Ishikawa (cell line): ENCODE measurements at regions not wholly inside any gene's neighbourhood (a gene's known extent, or its start where the extent isn't known, plus 50 kb on each side); places are given as distances from the start of the nearest gene placed in this dataset.

Experiments
- MAX ChIP-seq: IDR thresholded peaks from 2 replicates; pipeline ENCODE4 v1.6.1; 2012
- TF ChIP-seq, protein P1 (sequence below): IDR thresholded peaks from 2 replicates; pipeline ENCODE4 v1.6.1; 2012; ENCODE audit warnings: low read depth, mild to moderate bottlenecking

DNA sequence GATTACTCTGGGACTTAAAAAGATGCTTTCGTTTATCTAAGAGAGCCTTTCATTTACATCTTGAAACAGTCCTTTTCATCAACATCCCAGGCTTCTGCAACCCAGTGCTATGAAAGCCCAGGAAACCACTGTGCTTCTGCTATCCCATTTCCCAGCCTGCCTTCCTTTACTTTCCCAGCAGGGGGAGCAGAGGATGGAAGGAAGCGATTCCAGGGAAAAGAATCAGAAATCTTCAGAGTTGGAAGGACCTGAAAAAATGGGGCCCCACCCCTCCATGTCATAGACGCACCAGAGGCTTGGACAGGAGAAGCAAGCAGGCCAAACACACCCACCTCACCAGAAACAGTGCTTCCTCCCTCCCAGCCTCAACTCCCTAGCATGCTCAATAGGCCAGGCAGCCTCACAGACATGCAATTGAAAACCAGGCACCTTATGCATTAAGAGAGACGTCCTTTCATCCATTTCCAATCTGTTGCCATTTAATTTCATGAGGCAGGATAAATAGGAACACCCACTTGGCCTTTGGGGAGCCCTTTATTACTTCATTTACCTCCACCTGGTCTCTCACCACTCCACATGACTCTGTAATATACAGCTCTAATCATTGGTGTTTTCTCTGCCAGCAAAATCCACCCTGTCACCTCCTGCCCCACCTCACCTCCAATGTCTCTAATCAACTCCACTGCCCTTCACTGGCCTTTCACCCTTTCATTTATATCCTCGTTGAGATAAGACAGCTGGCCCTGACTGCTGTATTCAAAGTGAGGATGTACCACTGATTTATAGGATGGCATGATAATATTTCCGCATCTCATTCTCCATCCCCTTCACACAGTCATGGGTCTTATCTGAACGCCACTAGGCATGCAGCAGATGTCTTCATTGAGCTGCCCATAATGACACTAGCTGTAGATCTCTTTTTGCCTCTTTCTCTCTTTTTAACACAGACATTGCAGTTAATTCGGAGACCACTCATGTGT, 583.9 kb downstream of the NTRK3 start:
- TF ChIP-seq, protein P1, sequence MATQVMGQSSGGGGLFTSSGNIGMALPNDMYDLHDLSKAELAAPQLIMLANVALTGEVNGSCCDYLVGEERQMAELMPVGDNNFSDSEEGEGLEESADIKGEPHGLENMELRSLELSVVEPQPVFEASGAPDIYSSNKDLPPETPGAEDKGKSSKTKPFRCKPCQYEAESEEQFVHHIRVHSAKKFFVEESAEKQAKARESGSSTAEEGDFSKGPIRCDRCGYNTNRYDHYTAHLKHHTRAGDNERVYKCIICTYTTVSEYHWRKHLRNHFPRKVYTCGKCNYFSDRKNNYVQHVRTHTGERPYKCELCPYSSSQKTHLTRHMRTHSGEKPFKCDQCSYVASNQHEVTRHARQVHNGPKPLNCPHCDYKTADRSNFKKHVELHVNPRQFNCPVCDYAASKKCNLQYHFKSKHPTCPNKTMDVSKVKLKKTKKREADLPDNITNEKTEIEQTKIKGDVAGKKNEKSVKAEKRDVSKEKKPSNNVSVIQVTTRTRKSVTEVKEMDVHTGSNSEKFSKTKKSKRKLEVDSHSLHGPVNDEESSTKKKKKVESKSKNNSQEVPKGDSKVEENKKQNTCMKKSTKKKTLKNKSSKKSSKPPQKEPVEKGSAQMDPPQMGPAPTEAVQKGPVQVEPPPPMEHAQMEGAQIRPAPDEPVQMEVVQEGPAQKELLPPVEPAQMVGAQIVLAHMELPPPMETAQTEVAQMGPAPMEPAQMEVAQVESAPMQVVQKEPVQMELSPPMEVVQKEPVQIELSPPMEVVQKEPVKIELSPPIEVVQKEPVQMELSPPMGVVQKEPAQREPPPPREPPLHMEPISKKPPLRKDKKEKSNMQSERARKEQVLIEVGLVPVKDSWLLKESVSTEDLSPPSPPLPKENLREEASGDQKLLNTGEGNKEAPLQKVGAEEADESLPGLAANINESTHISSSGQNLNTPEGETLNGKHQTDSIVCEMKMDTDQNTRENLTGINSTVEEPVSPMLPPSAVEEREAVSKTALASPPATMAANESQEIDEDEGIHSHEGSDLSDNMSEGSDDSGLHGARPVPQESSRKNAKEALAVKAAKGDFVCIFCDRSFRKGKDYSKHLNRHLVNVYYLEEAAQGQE: no peak
- TF ChIP-seq MAX: no peak
